Fibroblast of lung (primary cell): ENCODE measurements at regions not wholly inside any gene's neighbourhood (a gene's known extent, or its start where the extent isn't known, plus 50 kb on each side); places are given as distances from the start of the nearest gene placed in this dataset.

Experiments
- DNase-seq, 2 donors: peaks; one replicate each; pipeline versions ENCODE4 v3.0.0 to v3.0.0-alpha.2; 2010; ENCODE audit warnings: low read depth in 2 of 2
- H2AFZ ChIP-seq: 2 replicates; pipeline ENCODE4 v1.5.1; 2012; ENCODE audit warnings: low read length, control low read depth, inconsistent platforms
- H3K27ac ChIP-seq: 2 replicates; pipeline ENCODE4 v1.5.1; 2011; ENCODE audit warnings: low read length, control low read depth; ENCODE audit not compliant: insufficient read depth
- H3K27me3 ChIP-seq: 2 replicates; pipeline ENCODE4 v1.5.1; 2011; ENCODE audit warnings: mild to moderate bottlenecking, low read length; ENCODE audit not compliant: control insufficient read depth, insufficient read depth
- H3K36me3 ChIP-seq: 2 replicates; pipeline ENCODE4 v1.5.1; 2011; ENCODE audit warnings: low read length; ENCODE audit not compliant: control insufficient read depth, insufficient read depth
- H3K4me1 ChIP-seq: 2 replicates; pipeline ENCODE4 v1.5.1; 2011; ENCODE audit warnings: low read length; ENCODE audit not compliant: control insufficient read depth, insufficient read depth; ENCODE audit errors: extremely low read depth
- H3K4me2 ChIP-seq: 2 replicates; pipeline ENCODE4 v1.5.1; 2011; ENCODE audit warnings: low read length, control low read depth; ENCODE audit not compliant: insufficient read depth; ENCODE audit errors: extremely low read depth
- H3K4me3 ChIP-seq, 4 experiments: fragments of 200-600 bp in 1 of 4; sonication (generic) in 1 of 4; replicated peaks in 1 of 4; 2 replicates each; pipeline ENCODE4 v1.5.1; 2011 to 2016; ENCODE audit warnings: low read length in 4 of 4, low read depth in 3 of 4, mild to moderate bottlenecking in 3 of 4, control low read depth in 2 of 4, inconsistent platforms in 1 of 4, mixed read lengths in 1 of 4; ENCODE audit not compliant: insufficient read depth in 1 of 4; ENCODE audit errors: control extremely low read depth in 1 of 4
- H3K79me2 ChIP-seq: 2 replicates; pipeline ENCODE4 v1.5.1; 2012; ENCODE audit warnings: mild to moderate bottlenecking, low read length, inconsistent platforms; ENCODE audit not compliant: control insufficient read depth, insufficient read depth
- H3K9ac ChIP-seq: 2 replicates; pipeline ENCODE4 v1.5.1; 2011; ENCODE audit warnings: mild to moderate bottlenecking, low read length, control low read depth; ENCODE audit not compliant: insufficient read depth
- H3K9me3 ChIP-seq: 2 replicates; pipeline ENCODE4 v1.5.1; 2012; ENCODE audit warnings: low read depth, low read length; ENCODE audit not compliant: control insufficient read depth, insufficient read depth
- H4K20me1 ChIP-seq: 2 replicates; pipeline ENCODE4 v1.5.1; 2011; ENCODE audit warnings: low read length; ENCODE audit not compliant: control insufficient read depth, insufficient read depth; ENCODE audit errors: extremely low read depth
- EZH2 ChIP-seq: IDR thresholded peaks from 2 replicates; pipeline ENCODE4 v1.5.1; 2012; ENCODE audit warnings: low read length, control low read depth, mild to moderate bottlenecking; ENCODE audit errors: missing control alignments
- TF ChIP-seq, protein P1 (sequence below), 2 donors: IDR thresholded peaks in 1 of 2; conservative IDR thresholded peaks in 1 of 2; 1 replicate in 1 of 2; 2 replicates in 1 of 2; pipeline ENCODE4 v1.5.1; 2011 to 2012; ENCODE audit warnings: low read length in 2 of 2, control low read depth in 1 of 2, inconsistent platforms in 1 of 2, low read depth in 1 of 2, mild to moderate bottlenecking in 1 of 2

- no peaks in the 10 kb centered on the region for H3K27me3 ChIP-seq
- no peak overlapping the region for H3K27ac ChIP-seq
- H3K79me2 ChIP-seq = no peaks in the 10 kb centered on the region
- TF ChIP-seq, protein P1, sequence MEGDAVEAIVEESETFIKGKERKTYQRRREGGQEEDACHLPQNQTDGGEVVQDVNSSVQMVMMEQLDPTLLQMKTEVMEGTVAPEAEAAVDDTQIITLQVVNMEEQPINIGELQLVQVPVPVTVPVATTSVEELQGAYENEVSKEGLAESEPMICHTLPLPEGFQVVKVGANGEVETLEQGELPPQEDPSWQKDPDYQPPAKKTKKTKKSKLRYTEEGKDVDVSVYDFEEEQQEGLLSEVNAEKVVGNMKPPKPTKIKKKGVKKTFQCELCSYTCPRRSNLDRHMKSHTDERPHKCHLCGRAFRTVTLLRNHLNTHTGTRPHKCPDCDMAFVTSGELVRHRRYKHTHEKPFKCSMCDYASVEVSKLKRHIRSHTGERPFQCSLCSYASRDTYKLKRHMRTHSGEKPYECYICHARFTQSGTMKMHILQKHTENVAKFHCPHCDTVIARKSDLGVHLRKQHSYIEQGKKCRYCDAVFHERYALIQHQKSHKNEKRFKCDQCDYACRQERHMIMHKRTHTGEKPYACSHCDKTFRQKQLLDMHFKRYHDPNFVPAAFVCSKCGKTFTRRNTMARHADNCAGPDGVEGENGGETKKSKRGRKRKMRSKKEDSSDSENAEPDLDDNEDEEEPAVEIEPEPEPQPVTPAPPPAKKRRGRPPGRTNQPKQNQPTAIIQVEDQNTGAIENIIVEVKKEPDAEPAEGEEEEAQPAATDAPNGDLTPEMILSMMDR (conservative IDR thresholded peaks at IDR 0.05 in 1 of 2, IDR thresholded peaks at IDR 0.05 in 1 of 2; ENCODE audit: low read depth in 1 of 2, low read length in 2 of 2) = no peak
- no peak for TF ChIP-seq EZH2
- no peak overlapping the region for H2AFZ ChIP-seq
- no peaks in the 10 kb centered on the region for H3K36me3 ChIP-seq
- DNase-seq = no peak
- no peak overlapping the region for H3K4me2 ChIP-seq
- no peaks in the 10 kb centered on the region for H3K9me3 ChIP-seq
- no peak overlapping the region for H3K4me3 ChIP-seq
- H3K4me1 ChIP-seq = peaks cover under 1% of the 10 kb centered on the region
- no peaks in the 10 kb centered on the region for H4K20me1 ChIP-seq
- no peak overlapping the region for H3K9ac ChIP-seq
These were observed 71.5 kb upstream of the LMO1 start for GRCh38 chr11:8335186-8335585.

DNA sequence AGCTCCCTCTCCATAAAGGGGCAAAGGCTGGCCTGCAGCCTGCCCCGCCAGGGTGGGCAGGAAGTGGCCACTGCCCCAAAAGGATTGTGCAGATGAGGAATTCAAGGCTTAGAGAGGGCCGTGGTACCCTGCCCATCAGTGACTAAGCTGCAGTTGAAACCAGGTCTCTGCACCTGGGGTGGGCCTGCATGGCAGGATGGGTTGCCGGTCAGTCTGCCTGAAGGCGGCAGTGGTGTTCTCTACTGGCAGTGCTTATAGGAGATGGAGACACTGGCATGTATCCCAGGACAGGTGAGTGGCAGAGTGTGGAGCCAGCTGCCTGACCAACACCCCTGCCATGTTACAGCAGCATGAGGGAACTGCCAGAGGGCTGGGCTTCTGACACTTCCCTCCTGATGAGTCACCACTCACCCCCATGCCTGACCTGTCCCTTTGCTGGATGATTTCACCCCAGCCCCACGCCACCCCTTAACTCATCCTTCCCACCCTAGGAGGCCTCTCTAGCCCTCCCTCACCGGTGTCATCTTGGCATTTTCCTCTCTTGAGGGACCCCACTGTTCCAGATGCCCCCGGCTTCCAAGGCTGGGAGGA is 70.2 kb upstream of the LMO1 start:
- Histone ChIP-seq H3K4me2 (no peak overlapping the region), H3K27me3 (no peaks in the 10 kb centered on the region), H3K4me3 (no peak overlapping the region), H3K9ac (no peak overlapping the region), H3K4me1 (peaks cover 5% of the 10 kb centered on the region), H4K20me1 (no peaks in the 10 kb centered on the region), H3K27ac (no peak overlapping the region), H3K36me3 (no peaks in the 10 kb centered on the region), H3K79me2 (no peaks in the 10 kb centered on the region), H2AFZ (no peak overlapping the region), H3K9me3 (no peaks in the 10 kb centered on the region)
- peak in 1 of 2 donors; percentile 28 for DNase-seq
- TF ChIP-seq, protein P1 (conservative IDR thresholded peaks at IDR 0.05 in 1 of 2, IDR thresholded peaks at IDR 0.05 in 1 of 2; ENCODE audit: low read depth in 1 of 2, low read length in 2 of 2) = no peak
- no peak for TF ChIP-seq EZH2

- H4K20me1 ChIP-seq = no peaks in the 10 kb centered on the region
- no peak overlapping the region for H3K4me2 ChIP-seq
- DNase-seq = no peak
- H3K36me3 ChIP-seq = no peaks in the 10 kb centered on the region
- TF ChIP-seq, protein P1 (conservative IDR thresholded peaks at IDR 0.05 in 1 of 2, IDR thresholded peaks at IDR 0.05 in 1 of 2; ENCODE audit: low read depth in 1 of 2, low read length in 2 of 2) = no peak
- no peak for TF ChIP-seq EZH2
- peaks cover 5% of the 10 kb centered on the region for H3K4me1 ChIP-seq
- no peak overlapping the region for H3K27ac ChIP-seq
- no peaks in the 10 kb centered on the region for H3K79me2 ChIP-seq
- H3K9ac ChIP-seq = no peak overlapping the region
- H3K27me3 ChIP-seq = no peaks in the 10 kb centered on the region
- H3K4me3 ChIP-seq = no peak overlapping the region
- H3K9me3 ChIP-seq = no peaks in the 10 kb centered on the region
- H2AFZ ChIP-seq = no peak overlapping the region
These were observed 69.7 kb upstream of the LMO1 start for GRCh38 chr11:8333376-8333775.
